IMR-90 (cell line): ENCODE measurements at regions not wholly inside any gene's neighbourhood (a gene's known extent, or its start where the extent isn't known, plus 50 kb on each side); places are given as distances from the start of the nearest gene placed in this dataset.

ENCODE experiments used
- ATAC-seq: fragments of 200-7000 bp; cut with Tn5 transposase; 2 replicates; pipeline ENCODE4 v1.9.1; 2020; ENCODE audit warnings: low read depth, mild to moderate bottlenecking, moderate library complexity
- BruUV-seq: library from RNA; stranded (reverse); fragments of 400-500 nt; replicated peaks from 2 replicates; lab custom pipeline; 2021; lab: Mats Ljungman, UMichigan
- CTCF ChIA-PET: fragments of 300-600 bp; formaldehyde crosslinking; extraction: SDS; loops from one replicate; lab custom pipeline; 2021; ENCODE audit warnings: antibody characterized with exemption; lab: Yijun Ruan, JAX
- POLR2A ChIA-PET: fragments of 300-600 bp; sonication (Branson Sonifier 250); formaldehyde crosslinking; loops from one replicate; lab custom pipeline; 2022; ENCODE audit warnings: antibody characterized with exemption; ENCODE audit not compliant: unreplicated experiment; lab: Charles Lee
- DNase-seq: peaks from one replicate; pipeline ENCODE4 v3.0.0; 2013
- H2AFZ ChIP-seq: replicated peaks from 2 replicates; pipeline ENCODE3; 2013; ENCODE audit warnings: low read length, mild to moderate bottlenecking; ENCODE audit not compliant: poor library complexity
- H2AK5ac ChIP-seq: 2 replicates; pipeline ENCODE4 v1.6.1; 2013; ENCODE audit warnings: low read depth, low read length, inconsistent platforms
- H2AK9ac ChIP-seq: replicated peaks from 2 replicates; pipeline ENCODE3; 2013; ENCODE audit warnings: mild to moderate bottlenecking, low read depth, low read length, moderate library complexity; ENCODE audit not compliant: poor library complexity
- H2BK120ac ChIP-seq: 2 replicates; pipeline ENCODE4 v1.6.1; 2013; ENCODE audit warnings: low read depth, low read length, inconsistent platforms
- H2BK15ac ChIP-seq: 3 replicates; pipeline ENCODE4 v1.6.1; 2013; ENCODE audit warnings: low read depth, low read length, inconsistent platforms
- H2BK20ac ChIP-seq: 2 replicates; pipeline ENCODE4 v1.6.1; 2013; ENCODE audit warnings: low read depth, mild to moderate bottlenecking, inconsistent platforms, low read length, moderate library complexity
- H2BK5ac ChIP-seq: 2 replicates; pipeline ENCODE4 v1.6.1; 2013; ENCODE audit warnings: mild to moderate bottlenecking, low read depth, low read length, inconsistent platforms; ENCODE audit not compliant: poor library complexity, severe bottlenecking
- H3K14ac ChIP-seq: replicated peaks from 2 replicates; pipeline ENCODE4 v1.6.1; 2013; ENCODE audit warnings: low read depth, low read length, inconsistent platforms
- H3K18ac ChIP-seq: 2 replicates; pipeline ENCODE4 v1.6.1; 2013; ENCODE audit warnings: low read depth, low read length, control low read depth
- H3K23ac ChIP-seq: 2 replicates; pipeline ENCODE4 v1.6.1; 2013; ENCODE audit warnings: low read depth, low read length, inconsistent platforms
- H3K27ac ChIP-seq: 2 replicates; pipeline ENCODE4 v1.5.1; 2013; ENCODE audit warnings: mild to moderate bottlenecking, control low read depth, low read length; ENCODE audit not compliant: insufficient read depth
- H3K27me3 ChIP-seq: 2 replicates; pipeline ENCODE4 v1.6.1; 2013; ENCODE audit warnings: low read length; ENCODE audit not compliant: control insufficient read depth, insufficient read depth
- H3K36me3 ChIP-seq: 2 replicates; pipeline ENCODE4 v1.6.1; 2013; ENCODE audit warnings: low read length, mixed read lengths; ENCODE audit not compliant: control insufficient read depth, insufficient read depth
- H3K4ac ChIP-seq: 2 replicates; pipeline ENCODE4 v1.6.1; 2013; ENCODE audit warnings: low read depth, low read length, inconsistent platforms
- H3K4me1 ChIP-seq: 2 replicates; pipeline ENCODE4 v1.6.1; 2013; ENCODE audit warnings: low read length, mixed read lengths; ENCODE audit not compliant: control insufficient read depth, insufficient read depth
- H3K4me2 ChIP-seq: 2 replicates; pipeline ENCODE4 v1.6.1; 2013; ENCODE audit warnings: low read depth, mild to moderate bottlenecking, control low read depth, low read length, moderate library complexity
- H3K4me3 ChIP-seq: 2 replicates; pipeline ENCODE4 v1.5.1; 2013; ENCODE audit warnings: low read depth, mild to moderate bottlenecking, control low read depth, low read length, moderate library complexity; ENCODE audit not compliant: insufficient read depth
- H3K56ac ChIP-seq: 2 replicates; pipeline ENCODE4 v1.6.1; 2013; ENCODE audit warnings: low read length, inconsistent platforms; ENCODE audit not compliant: insufficient read depth; ENCODE audit errors: extremely low read depth
- H3K79me1 ChIP-seq, 2 experiments: 2 replicates each; pipeline ENCODE4 v1.6.1; 2013; ENCODE audit warnings: low read length in 2 of 2, inconsistent platforms in 1 of 2, low read depth in 1 of 2
- H3K9ac ChIP-seq: 2 replicates; pipeline ENCODE4 v1.6.1; 2013; ENCODE audit warnings: low read depth, low read length, control low read depth
- H3K9me1 ChIP-seq: 2 replicates; pipeline ENCODE4 v1.6.1; 2013; ENCODE audit warnings: low read length, inconsistent platforms; ENCODE audit not compliant: insufficient read depth
- H3K9me3 ChIP-seq: 2 replicates; pipeline ENCODE4 v1.6.1; 2013; ENCODE audit warnings: low read length; ENCODE audit not compliant: control insufficient read depth, insufficient read depth
- H4K20me1 ChIP-seq: 2 replicates; pipeline ENCODE4 v1.6.1; 2013; ENCODE audit warnings: low read length, inconsistent platforms; ENCODE audit not compliant: insufficient read depth
- H4K5ac ChIP-seq: 2 replicates; pipeline ENCODE4 v1.6.1; 2013; ENCODE audit warnings: mild to moderate bottlenecking, low read depth, low read length, control low read depth
- H4K8ac ChIP-seq, 2 experiments: 2 replicates each; pipeline ENCODE4 v1.6.1; 2013; ENCODE audit warnings: low read depth in 2 of 2, low read length in 2 of 2, control low read depth in 1 of 2, inconsistent platforms in 1 of 2
- H4K91ac ChIP-seq: 2 replicates; pipeline ENCODE4 v1.6.1; 2013; ENCODE audit warnings: low read depth, low read length, inconsistent platforms; ENCODE audit not compliant: insufficient read depth
- RFX5 ChIP-seq: IDR thresholded peaks from 2 replicates; pipeline ENCODE4 v1.8.0; 2012; ENCODE audit warnings: low read depth, mild to moderate bottlenecking, low read length, moderate library complexity
- WGBS, 2 experiments: methylation state at CpG; one replicate each; pipeline versions ENCODE4 v1.1.5 to v1.1.7; 2013; ENCODE audit warnings: missing lambda C conversion rate in 2 of 2; ENCODE audit not compliant: insufficient read length in 1 of 2; ENCODE audit errors: extremely low coverage in 2 of 2; 5-methylcytosine and 5-hydroxymethylcytosine counted together
- dilution Hi-C: fragments of 300-500 bp; cut with HindIII; formaldehyde crosslinking; loops from one replicate; pipeline ENCODE4 v1.14.3; 2018; ENCODE audit warnings: low sequenced_read_pairs; ENCODE audit not compliant: unreplicated experiment
- in situ Hi-C: fragments of 300-500 bp; cut with MboI; formaldehyde crosslinking; loops from 3 replicates; pipeline ENCODE4 v1.14.3; 2019; ENCODE audit warnings: low sequenced_read_pairs, inconsistent platforms, mixed read lengths
- intact Hi-C: fragments of 100-400 bp; cut with micrococcal nuclease; formaldehyde crosslinking; loops from 2 replicates; pipeline ENCODE4 v1.10.0; 2022

DNA sequence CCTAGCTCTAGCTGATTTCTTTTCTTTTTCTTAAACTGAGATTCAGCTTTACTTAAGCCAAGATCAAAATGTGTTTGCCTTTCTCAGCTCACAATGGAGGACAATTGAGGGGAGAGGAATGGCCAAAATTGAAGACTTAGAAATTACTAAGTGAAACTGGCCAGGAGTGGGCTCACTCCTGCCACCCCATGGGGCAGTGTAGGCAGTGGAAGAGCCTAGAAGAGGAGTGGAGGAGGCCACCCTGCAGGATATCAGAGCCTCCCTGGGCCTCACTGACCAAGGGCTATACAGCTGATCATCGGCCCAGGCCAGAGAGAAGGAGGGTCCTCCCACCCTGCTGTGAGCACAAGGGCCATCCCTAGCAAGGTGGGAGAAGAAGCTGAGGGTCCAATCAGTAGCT lies 119.8 kb downstream of the CCT6B start:
- Histone ChIP-seq H2AFZ (no peak overlapping the region), H3K4me2 (no peak overlapping the region), H4K8ac (no peak overlapping the region), H3K27me3 (no peaks in the 10 kb centered on the region), H3K9me1 (no peaks in the 10 kb centered on the region), H3K9me3 (no peaks in the 10 kb centered on the region), H3K18ac (no peak overlapping the region), H3K4ac (no peak overlapping the region), H2AK9ac (no peak overlapping the region), H3K56ac (no peak overlapping the region), H3K4me3 (no peak overlapping the region), H2BK5ac (no peak overlapping the region), H3K9ac (no peak overlapping the region), H3K14ac (no peak overlapping the region), H2AK5ac (no peak overlapping the region), H3K23ac (no peak overlapping the region), H3K4me1 (no peaks in the 10 kb centered on the region), H4K91ac (no peak overlapping the region), H3K36me3 (no peaks in the 10 kb centered on the region), H2BK20ac (no peak overlapping the region), H3K27ac (no peak overlapping the region), H4K20me1 (no peaks in the 10 kb centered on the region), H3K79me1 (no peaks in the 10 kb centered on the region), H2BK120ac (no peak overlapping the region), H4K5ac (no peak overlapping the region), H2BK15ac (no peak overlapping the region)
- POLR2A ChIA-PET = interaction anchor here (0.6 kb wide), 1 partner anchor 8 kb away, joined by 3 read pairs; no protein-coding TSS in a partner anchor
- no TSS peak for BruUV-seq
- WGBS, 2 experiments = no CpG with 5 or more reads among the region's 1 CpG
- intact Hi-C loops (no loop called here), in situ Hi-C loops (no loop called here), dilution Hi-C loops (no loop called here)
- no peak for TF ChIP-seq RFX5
- CTCF ChIA-PET = no interaction called here
- DNase-seq (no peak), ATAC-seq (no peak)
